ENCODE measurements at regions not wholly inside any gene's neighbourhood (a gene's known extent, or its start where the extent isn't known, plus 50 kb on each side); places are given as distances from the start of the nearest gene placed in this dataset.

DNA sequence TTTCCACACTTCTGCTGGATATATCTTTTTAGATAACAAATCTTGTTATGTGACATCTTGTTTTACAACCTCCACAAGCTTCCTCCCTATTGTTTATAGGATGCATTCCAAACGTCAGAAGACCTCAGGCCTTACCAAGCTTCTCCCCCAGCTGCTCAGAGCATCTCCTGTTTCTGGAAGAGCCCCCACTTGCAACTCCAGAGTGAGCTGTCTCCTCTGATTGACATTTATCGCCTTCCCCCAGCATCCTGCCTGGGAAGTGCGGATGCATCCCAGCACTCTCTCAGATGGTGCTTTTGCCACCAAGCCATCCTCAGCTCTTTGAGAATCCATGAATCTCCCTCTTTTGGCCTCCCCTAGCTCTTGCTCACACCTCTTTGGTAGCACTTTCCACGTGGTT, 123.5 kb downstream of the LRRC70 start:
- ChIA-PET POLR2A (no interaction called here), CTCF (ENCODE audit: low intra/inter-chr PET ratio) (no interaction called here)
- no peak overlapping the region for H2AFZ ChIP-seq (ENCODE audit: low read depth, low read length)
- no peaks in the 10 kb centered on the region for H3K4me1 ChIP-seq (replicated peaks in 1 of 2; ENCODE audit: control insufficient read depth in 2 of 2, insufficient read depth in 2 of 2, low read length in 2 of 2)
- H3K4me2 ChIP-seq (ENCODE audit: insufficient read depth, low read length): no peak overlapping the region
- DNase-seq (ENCODE audit: extremely low read depth in 1 of 4, low spot score in 3 of 4) (no peak), ATAC-seq (no peak), FAIRE-seq (no peak)
- H3K79me2 ChIP-seq (ENCODE audit: control insufficient read depth, insufficient read depth, low read length): no peaks in the 10 kb centered on the region
- H3K9me3 ChIP-seq (replicated peaks; ENCODE audit: control insufficient read depth, insufficient read depth, low read depth, low read length): no peaks in the 10 kb centered on the region
- BruUV-seq (replicated peaks): no TSS peak
- H3K27ac ChIP-seq (ENCODE audit: extremely low read depth, low read depth, low read length): no peak overlapping the region
- WGBS (ENCODE audit: insufficient coverage, low coverage, missing lambda C conversion rate): 5% methylated on average over 4 of the region's 4 CpGs
- intact Hi-C loops (cut with micrococcal nuclease): no loop called here
- H4K20me1 ChIP-seq (replicated peaks; ENCODE audit: control insufficient read depth, insufficient read depth, low read length): no peaks in the 10 kb centered on the region
- in situ Hi-C loops (cut with MboI): no loop called here
- H3K36me3 ChIP-seq (ENCODE audit: control insufficient read depth, insufficient read depth, low read length): no peaks in the 10 kb centered on the region
- TF ChIP-seq NONO (IDR thresholded peaks at IDR 0.05; ENCODE audit: low read depth in 2 of 2, low read length in 1 of 2) (no peak), ZKSCAN3 (CRISPR knock-in tag; IDR thresholded peaks at IDR 0.05) (no peak), ZNF57 (CRISPR knock-in tag; IDR thresholded peaks at IDR 0.05) (no peak), RBM34 (IDR thresholded peaks at IDR 0.05; ENCODE audit: borderline replicate concordance, insufficient read depth, low read length) (no peak)
- TF ChIP-seq, protein P1, sequence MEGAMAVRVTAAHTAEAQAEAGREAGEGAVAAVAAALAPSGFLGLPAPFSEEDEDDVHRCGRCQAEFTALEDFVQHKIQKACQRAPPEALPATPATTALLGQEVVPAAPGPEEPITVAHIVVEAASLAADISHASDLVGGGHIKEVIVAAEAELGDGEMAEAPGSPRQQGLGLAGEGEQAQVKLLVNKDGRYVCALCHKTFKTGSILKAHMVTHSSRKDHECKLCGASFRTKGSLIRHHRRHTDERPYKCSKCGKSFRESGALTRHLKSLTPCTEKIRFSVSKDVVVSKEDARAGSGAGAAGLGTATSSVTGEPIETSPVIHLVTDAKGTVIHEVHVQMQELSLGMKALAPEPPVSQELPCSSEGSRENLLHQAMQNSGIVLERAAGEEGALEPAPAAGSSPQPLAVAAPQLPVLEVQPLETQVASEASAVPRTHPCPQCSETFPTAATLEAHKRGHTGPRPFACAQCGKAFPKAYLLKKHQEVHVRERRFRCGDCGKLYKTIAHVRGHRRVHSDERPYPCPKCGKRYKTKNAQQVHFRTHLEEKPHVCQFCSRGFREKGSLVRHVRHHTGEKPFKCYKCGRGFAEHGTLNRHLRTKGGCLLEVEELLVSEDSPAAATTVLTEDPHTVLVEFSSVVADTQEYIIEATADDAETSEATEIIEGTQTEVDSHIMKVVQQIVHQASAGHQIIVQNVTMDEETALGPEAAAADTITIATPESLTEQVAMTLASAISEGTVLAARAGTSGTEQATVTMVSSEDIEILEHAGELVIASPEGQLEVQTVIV (CRISPR knock-in tag; IDR thresholded peaks at IDR 0.05; ENCODE audit: borderline replicate concordance): no peak
- H3K4me3 ChIP-seq: no peak overlapping the region
- H3K9me1 ChIP-seq (ENCODE audit: control insufficient read depth, insufficient read depth, low read length): no peaks in the 10 kb centered on the region
- H3K9ac ChIP-seq (ENCODE audit: insufficient read depth in 1 of 2, low read depth in 2 of 2, low read length in 2 of 2): no peak overlapping the region
- H3K27me3 ChIP-seq (ENCODE audit: control insufficient read depth in 2 of 2, insufficient read depth in 2 of 2, low read length in 2 of 2): no peaks in the 10 kb centered on the region; a peak in 1 of 5 replicates

All from K562 (cell line).